ENCODE measurements at regions not wholly inside any gene's neighbourhood (a gene's known extent, or its start where the extent isn't known, plus 50 kb on each side); places are given as distances from the start of the nearest gene placed in this dataset.

DNA sequence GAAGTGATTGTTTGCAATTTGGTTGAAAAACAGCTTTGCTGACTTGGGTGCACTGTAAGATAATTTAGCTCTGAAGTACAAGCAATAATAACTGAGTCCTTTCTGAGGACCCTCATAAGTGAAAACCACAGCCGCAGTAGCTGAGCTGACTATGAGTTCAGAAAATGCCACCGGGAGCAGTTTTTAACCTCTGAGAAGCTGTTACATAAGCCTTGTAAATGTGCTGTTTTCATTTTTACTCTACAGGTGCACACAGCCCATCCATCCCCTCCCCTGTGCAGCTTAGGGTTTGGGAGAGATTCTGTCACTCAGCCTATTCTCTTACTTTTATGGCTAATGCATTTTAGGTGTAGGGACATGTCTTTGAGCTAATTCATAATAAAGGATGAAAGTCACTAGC, 255.5 kb upstream of the C11orf87 start:
- Mint-ChIP-seq H3K4me1 (ENCODE audit: low read depth, unreplicated experiment) (no peaks in the 10 kb centered on the region), H3K27me3 (ENCODE audit: unreplicated experiment) (no peaks in the 10 kb centered on the region), H3K27ac (ENCODE audit: unreplicated experiment) (no peak overlapping the region), H3K4me3 (ENCODE audit: low read depth, unreplicated experiment) (no peak overlapping the region), H3K36me3 (ENCODE audit: insufficient read depth, unreplicated experiment) (no peaks in the 10 kb centered on the region), H3K9me3 (ENCODE audit: low read depth, unreplicated experiment) (no peaks in the 10 kb centered on the region)
- DNase-seq, result no peak
- TF ChIP-seq, protein P1, sequence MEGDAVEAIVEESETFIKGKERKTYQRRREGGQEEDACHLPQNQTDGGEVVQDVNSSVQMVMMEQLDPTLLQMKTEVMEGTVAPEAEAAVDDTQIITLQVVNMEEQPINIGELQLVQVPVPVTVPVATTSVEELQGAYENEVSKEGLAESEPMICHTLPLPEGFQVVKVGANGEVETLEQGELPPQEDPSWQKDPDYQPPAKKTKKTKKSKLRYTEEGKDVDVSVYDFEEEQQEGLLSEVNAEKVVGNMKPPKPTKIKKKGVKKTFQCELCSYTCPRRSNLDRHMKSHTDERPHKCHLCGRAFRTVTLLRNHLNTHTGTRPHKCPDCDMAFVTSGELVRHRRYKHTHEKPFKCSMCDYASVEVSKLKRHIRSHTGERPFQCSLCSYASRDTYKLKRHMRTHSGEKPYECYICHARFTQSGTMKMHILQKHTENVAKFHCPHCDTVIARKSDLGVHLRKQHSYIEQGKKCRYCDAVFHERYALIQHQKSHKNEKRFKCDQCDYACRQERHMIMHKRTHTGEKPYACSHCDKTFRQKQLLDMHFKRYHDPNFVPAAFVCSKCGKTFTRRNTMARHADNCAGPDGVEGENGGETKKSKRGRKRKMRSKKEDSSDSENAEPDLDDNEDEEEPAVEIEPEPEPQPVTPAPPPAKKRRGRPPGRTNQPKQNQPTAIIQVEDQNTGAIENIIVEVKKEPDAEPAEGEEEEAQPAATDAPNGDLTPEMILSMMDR (IDR thresholded peaks at IDR 0.05; ENCODE audit: unreplicated experiment), result no peak
- no TSS peak for BruUV-seq (replicated peaks)
- CTCF ChIA-PET, result no interaction called here
- intact Hi-C loops (cut with micrococcal nuclease; ENCODE audit: unreplicated experiment), result no loop called here

DNA sequence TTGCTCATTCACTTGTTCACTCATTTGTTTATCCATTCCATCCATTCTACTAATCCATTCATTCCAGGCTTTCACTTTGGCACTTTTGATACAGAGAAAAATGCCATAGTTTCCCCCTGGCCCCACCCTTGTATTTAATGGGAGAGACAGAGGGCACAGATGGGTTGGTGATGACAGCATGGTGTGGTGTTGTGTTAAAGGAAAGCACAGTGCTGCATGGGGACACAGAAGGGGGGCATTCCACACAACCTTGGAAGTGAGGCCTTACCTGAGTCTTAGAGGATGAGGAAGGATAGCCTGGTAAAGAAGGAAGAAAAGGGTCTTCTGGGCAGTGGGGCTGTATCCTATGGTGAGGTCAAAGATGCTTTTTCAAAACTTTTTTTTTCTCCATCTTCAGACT, 248.5 kb upstream of the C11orf87 start:
- CTCF ChIA-PET, result no interaction called here
- no peak for DNase-seq
- Mint-ChIP-seq H3K9me3 (ENCODE audit: low read depth, unreplicated experiment) (no peaks in the 10 kb centered on the region), H3K36me3 (ENCODE audit: insufficient read depth, unreplicated experiment) (no peaks in the 10 kb centered on the region), H3K27ac (ENCODE audit: unreplicated experiment) (no peak overlapping the region), H3K4me3 (ENCODE audit: low read depth, unreplicated experiment) (no peak overlapping the region), H3K4me1 (ENCODE audit: low read depth, unreplicated experiment) (no peaks in the 10 kb centered on the region), H3K27me3 (ENCODE audit: unreplicated experiment) (peaks cover 14% of the 10 kb centered on the region)
- BruUV-seq (replicated peaks), result no TSS peak
- TF ChIP-seq, protein P1 (IDR thresholded peaks at IDR 0.05; ENCODE audit: unreplicated experiment), result no peak
- intact Hi-C loops (cut with micrococcal nuclease; ENCODE audit: unreplicated experiment), result no loop called here

DNA sequence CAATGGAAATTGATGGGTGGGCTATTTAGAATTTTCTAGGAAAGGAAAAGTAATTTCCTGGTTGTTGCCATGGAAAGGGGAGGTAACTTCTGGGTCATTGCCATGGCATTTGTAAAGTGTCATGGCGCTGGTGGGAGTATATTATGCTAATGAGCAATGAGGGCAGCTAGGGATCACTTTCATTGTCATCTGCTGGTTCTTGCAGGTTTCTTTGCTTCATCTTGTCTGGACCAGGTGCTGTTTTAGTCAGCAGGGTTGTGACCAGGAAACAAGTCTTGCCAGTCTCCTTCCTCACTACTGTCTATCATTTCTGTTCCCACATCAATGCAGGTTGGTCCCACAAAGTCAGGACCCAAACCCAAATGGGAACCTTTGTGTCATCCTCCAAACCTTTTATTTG, 237.6 kb upstream of the C11orf87 start:
- no TSS peak for BruUV-seq (replicated peaks)
- Mint-ChIP-seq H3K27me3 (ENCODE audit: unreplicated experiment) (no peaks in the 10 kb centered on the region), H3K4me1 (ENCODE audit: low read depth, unreplicated experiment) (no peaks in the 10 kb centered on the region), H3K36me3 (ENCODE audit: insufficient read depth, unreplicated experiment) (no peaks in the 10 kb centered on the region), H3K27ac (ENCODE audit: unreplicated experiment) (no peak overlapping the region), H3K4me3 (ENCODE audit: low read depth, unreplicated experiment) (no peak overlapping the region), H3K9me3 (ENCODE audit: low read depth, unreplicated experiment) (no peaks in the 10 kb centered on the region)
- TF ChIP-seq, protein P1 (IDR thresholded peaks at IDR 0.05; ENCODE audit: unreplicated experiment), result no peak
- CTCF ChIA-PET, result no interaction called here
- no peak for DNase-seq
- intact Hi-C loops (cut with micrococcal nuclease; ENCODE audit: unreplicated experiment), result no loop called here

DNA sequence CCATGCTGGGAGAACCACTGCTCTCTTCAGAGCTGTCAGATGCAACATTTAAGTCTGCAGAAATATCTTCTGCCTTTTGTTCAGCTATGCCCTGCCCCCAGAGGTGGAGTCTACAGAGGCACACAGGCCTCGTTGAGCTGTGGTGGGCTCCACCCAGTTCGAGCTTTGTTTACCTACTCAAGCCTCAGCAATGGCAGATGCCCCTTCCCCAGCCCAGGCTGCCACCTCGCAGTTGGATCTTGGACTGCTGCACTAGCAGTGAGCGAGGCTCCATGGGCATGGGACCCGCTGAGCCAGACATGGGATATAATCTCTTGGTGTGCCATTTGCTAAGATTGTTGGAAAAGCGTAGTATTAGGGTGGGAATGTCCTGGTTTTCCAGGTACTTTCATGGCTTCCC, 229.1 kb upstream of the C11orf87 start:
- TF ChIP-seq, protein P1 (IDR thresholded peaks at IDR 0.05; ENCODE audit: unreplicated experiment), result no peak
- intact Hi-C loops (cut with micrococcal nuclease; ENCODE audit: unreplicated experiment), result no loop called here
- Mint-ChIP-seq H3K4me3 (ENCODE audit: low read depth, unreplicated experiment) (no peak overlapping the region), H3K4me1 (ENCODE audit: low read depth, unreplicated experiment) (no peaks in the 10 kb centered on the region), H3K27me3 (ENCODE audit: unreplicated experiment) (peaks cover 7% of the 10 kb centered on the region), H3K36me3 (ENCODE audit: insufficient read depth, unreplicated experiment) (no peaks in the 10 kb centered on the region), H3K27ac (ENCODE audit: unreplicated experiment) (no peak overlapping the region), H3K9me3 (ENCODE audit: low read depth, unreplicated experiment) (peaks cover 13% of the 10 kb centered on the region)
- no peak for DNase-seq
- no TSS peak for BruUV-seq (replicated peaks)
- CTCF ChIA-PET, result no interaction called here

DNA sequence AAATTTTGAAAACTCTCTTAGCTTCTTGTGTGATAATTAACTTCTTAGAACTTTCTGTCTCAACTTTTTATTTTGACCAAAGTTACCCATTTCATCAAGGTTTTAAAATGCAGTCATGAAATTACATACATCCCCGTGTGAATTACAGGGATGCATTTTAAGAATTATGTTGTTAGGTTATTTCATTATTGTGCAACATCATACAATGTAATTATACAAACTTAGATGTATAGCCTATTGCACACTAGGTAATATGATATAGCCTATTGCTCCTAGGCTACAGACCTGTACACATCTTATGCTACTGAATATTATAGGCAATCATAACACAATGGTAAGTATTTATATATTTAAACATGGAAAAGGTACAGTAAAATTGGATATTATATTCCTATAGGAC, 228.1 kb upstream of the C11orf87 start:
- DNase-seq, result no peak
- intact Hi-C loops (cut with micrococcal nuclease; ENCODE audit: unreplicated experiment), result no loop called here
- Mint-ChIP-seq H3K4me1 (ENCODE audit: low read depth, unreplicated experiment) (no peaks in the 10 kb centered on the region), H3K27me3 (ENCODE audit: unreplicated experiment) (peaks cover 7% of the 10 kb centered on the region), H3K27ac (ENCODE audit: unreplicated experiment) (no peak overlapping the region), H3K4me3 (ENCODE audit: low read depth, unreplicated experiment) (no peak overlapping the region), H3K36me3 (ENCODE audit: insufficient read depth, unreplicated experiment) (no peaks in the 10 kb centered on the region), H3K9me3 (ENCODE audit: low read depth, unreplicated experiment) (peaks cover 15% of the 10 kb centered on the region)
- BruUV-seq (replicated peaks), result no TSS peak
- CTCF ChIA-PET, result no interaction called here
- TF ChIP-seq, protein P1 (IDR thresholded peaks at IDR 0.05; ENCODE audit: unreplicated experiment), result no peak
